ENCODE measurements at regions not wholly inside any gene's neighbourhood (a gene's known extent, or its start where the extent isn't known, plus 50 kb on each side); places are given as distances from the start of the nearest gene placed in this dataset.

DNA sequence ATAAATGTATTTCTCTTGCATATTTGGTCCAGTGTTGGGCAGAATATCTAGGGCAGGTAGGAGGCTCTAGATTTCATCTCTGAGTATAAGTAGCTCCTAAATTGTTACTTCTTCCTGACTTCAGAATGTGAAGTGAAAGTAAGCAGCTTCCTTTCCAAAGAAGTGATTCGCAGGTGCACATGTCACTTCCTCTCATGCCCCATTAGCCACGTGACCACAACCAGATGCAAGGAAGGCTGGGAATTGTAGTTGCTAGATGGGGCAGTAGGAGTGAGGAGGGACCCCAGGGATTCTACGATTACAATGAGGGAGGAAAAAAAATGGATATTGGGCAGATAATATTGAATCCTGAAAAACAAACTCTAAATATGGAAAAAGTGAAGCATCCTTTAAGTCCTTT, 113.2 kb upstream of the CYYR1 start:
- Histone ChIP-seq H3K4me3 (no peak overlapping the region), H3K4me1 (ENCODE audit: control insufficient read depth in 1 of 2, low read depth in 2 of 2) (no peaks in the 10 kb centered on the region), H3K9me3 (peaks cover 9% of the 10 kb centered on the region), H3K27ac (no peak overlapping the region), H3K36me3 (no peaks in the 10 kb centered on the region), H3K27me3 (replicated peaks; ENCODE audit: insufficient read depth) (no peaks in the 10 kb centered on the region)
- ATAC-seq (ENCODE audit: insufficient number of reproducible peaks, low FRiP score, low read depth) (no peak), DNase-seq (ENCODE audit: low spot score) (no peak)
- TF ChIP-seq, protein P1, sequence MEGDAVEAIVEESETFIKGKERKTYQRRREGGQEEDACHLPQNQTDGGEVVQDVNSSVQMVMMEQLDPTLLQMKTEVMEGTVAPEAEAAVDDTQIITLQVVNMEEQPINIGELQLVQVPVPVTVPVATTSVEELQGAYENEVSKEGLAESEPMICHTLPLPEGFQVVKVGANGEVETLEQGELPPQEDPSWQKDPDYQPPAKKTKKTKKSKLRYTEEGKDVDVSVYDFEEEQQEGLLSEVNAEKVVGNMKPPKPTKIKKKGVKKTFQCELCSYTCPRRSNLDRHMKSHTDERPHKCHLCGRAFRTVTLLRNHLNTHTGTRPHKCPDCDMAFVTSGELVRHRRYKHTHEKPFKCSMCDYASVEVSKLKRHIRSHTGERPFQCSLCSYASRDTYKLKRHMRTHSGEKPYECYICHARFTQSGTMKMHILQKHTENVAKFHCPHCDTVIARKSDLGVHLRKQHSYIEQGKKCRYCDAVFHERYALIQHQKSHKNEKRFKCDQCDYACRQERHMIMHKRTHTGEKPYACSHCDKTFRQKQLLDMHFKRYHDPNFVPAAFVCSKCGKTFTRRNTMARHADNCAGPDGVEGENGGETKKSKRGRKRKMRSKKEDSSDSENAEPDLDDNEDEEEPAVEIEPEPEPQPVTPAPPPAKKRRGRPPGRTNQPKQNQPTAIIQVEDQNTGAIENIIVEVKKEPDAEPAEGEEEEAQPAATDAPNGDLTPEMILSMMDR (IDR thresholded peaks at IDR 0.05): no peak

DNA sequence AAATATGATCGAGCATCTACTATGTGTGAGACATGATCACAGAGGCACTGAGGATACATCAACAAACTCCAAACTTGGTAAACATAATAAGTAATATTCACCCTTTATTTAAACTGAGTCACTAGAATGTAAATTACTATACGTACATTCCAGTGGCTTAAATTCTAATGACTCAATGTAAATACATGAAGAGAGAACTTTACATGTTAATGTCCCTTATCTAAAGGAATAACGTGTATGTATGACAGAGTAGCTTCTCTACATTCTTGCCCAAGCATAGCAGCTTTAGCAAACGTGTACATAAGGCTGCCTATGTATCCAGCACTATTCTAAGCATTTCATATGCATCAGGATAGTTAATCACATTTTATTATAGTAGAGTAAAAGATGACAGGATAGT, 111.8 kb upstream of the CYYR1 start:
- DNase-seq (ENCODE audit: low spot score): no peak
- Histone ChIP-seq H3K27ac (no peak overlapping the region), H3K9me3 (peaks cover 2% of the 10 kb centered on the region), H3K27me3 (replicated peaks; ENCODE audit: insufficient read depth) (no peaks in the 10 kb centered on the region), H3K4me3 (no peak overlapping the region), H3K36me3 (no peaks in the 10 kb centered on the region), H3K4me1 (ENCODE audit: control insufficient read depth in 1 of 2, low read depth in 2 of 2) (no peaks in the 10 kb centered on the region)
- ATAC-seq (ENCODE audit: insufficient number of reproducible peaks, low FRiP score, low read depth): no peak
- TF ChIP-seq, protein P1 (IDR thresholded peaks at IDR 0.05): no peak

DNA sequence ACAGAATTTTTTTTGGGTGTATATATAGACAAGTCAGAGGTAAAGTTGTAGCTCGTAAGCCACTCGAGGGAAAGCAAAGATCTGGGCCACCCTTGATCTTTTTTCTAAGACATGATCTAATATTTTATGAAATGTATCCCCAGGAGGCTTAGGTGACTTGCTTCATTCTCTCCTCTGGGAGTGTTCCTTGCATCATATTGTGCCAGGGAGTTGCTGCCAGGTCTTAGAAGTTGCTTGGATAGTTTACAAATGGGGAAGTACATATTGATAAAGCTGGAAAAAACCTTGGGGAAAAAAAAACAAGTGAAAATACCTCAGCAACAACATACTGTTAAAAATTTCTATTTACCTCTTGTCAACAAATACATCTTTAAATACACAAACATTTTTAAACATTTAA, 110.9 kb upstream of the CYYR1 start:
- Histone ChIP-seq H3K4me3 (no peak overlapping the region), H3K4me1 (ENCODE audit: control insufficient read depth in 1 of 2, low read depth in 2 of 2) (no peaks in the 10 kb centered on the region), H3K27me3 (replicated peaks; ENCODE audit: insufficient read depth) (no peaks in the 10 kb centered on the region), H3K27ac (no peak overlapping the region), H3K9me3 (no peaks in the 10 kb centered on the region), H3K36me3 (no peaks in the 10 kb centered on the region)
- TF ChIP-seq, protein P1 (IDR thresholded peaks at IDR 0.05): no peak
- ATAC-seq (ENCODE audit: insufficient number of reproducible peaks, low FRiP score, low read depth): no peak
- DNase-seq (ENCODE audit: low spot score): no peak

DNA sequence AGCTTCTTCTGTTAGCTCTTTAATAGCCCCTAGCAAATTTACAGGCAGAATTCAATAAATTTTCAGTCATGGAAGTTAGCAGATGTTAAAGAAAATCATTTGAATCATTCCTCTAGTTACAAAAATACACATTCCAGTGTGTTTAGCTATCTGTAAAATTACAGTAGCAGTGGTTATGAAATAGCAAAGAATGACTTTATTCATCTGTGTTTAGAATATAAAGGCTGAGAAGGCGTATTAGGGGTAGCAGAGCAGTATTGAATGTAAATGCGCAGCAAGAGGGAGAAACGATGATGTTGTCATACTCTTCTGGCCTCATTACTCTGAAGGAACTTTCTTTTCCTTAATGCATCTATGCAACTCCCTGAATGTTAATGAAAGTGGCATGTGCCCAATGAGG, 106.2 kb upstream of the CYYR1 start:
- DNase-seq (ENCODE audit: low spot score) (no peak), ATAC-seq (ENCODE audit: insufficient number of reproducible peaks, low FRiP score, low read depth) (no peak)
- no peaks in the 10 kb centered on the region for H3K27me3 ChIP-seq (replicated peaks; ENCODE audit: insufficient read depth)
- H3K4me1 ChIP-seq (ENCODE audit: control insufficient read depth in 1 of 2, low read depth in 2 of 2): no peaks in the 10 kb centered on the region
- H3K9me3 ChIP-seq: no peaks in the 10 kb centered on the region
- no peak overlapping the region for H3K4me3 ChIP-seq
- TF ChIP-seq, protein P1 (IDR thresholded peaks at IDR 0.05): no peak
- no peaks in the 10 kb centered on the region for H3K36me3 ChIP-seq
- no peak overlapping the region for H3K27ac ChIP-seq

DNA sequence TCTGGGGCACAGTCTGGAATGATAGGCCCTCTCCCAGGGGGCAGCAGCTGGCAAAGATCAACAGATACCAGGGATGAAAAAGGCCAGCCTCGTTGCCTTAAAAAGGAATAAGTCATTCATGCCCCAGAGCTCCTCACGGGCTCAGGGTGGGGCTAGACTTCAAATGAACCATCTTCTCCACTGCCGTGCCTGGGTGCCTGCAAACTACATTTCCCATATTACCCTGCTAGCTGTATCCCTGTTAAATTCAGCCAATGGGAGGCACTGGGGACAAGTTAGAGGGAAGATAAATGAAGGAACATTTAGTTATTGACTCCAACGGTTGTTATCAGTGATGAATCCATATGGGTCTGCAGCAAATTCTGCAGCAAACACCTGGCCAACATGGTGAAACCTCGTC, 101.2 kb upstream of the CYYR1 start:
- ATAC-seq (ENCODE audit: insufficient number of reproducible peaks, low FRiP score, low read depth) (no peak), DNase-seq (ENCODE audit: low spot score) (no peak)
- Histone ChIP-seq H3K27ac (no peak overlapping the region), H3K9me3 (no peaks in the 10 kb centered on the region), H3K27me3 (replicated peaks; ENCODE audit: insufficient read depth) (no peaks in the 10 kb centered on the region), H3K36me3 (no peaks in the 10 kb centered on the region), H3K4me3 (no peak overlapping the region), H3K4me1 (ENCODE audit: control insufficient read depth in 1 of 2, low read depth in 2 of 2) (no peaks in the 10 kb centered on the region)
- TF ChIP-seq, protein P1 (IDR thresholded peaks at IDR 0.05): no peak
